WTC11 (cell line): ENCODE measurements at regions not wholly inside any gene's neighbourhood (a gene's known extent, or its start where the extent isn't known, plus 50 kb on each side); places are given as distances from the start of the nearest gene placed in this dataset.

Source experiments
- ATAC-seq: fragments of 200-7000 bp; cut with Tn5 transposase; 2 replicates; pipeline ENCODE4 v1.10.0; 2021; ENCODE audit warnings: mild to moderate bottlenecking, moderate library complexity
- CTCF ChIA-PET: fragments of 300-600 bp; sonication (Branson Sonifier 250); formaldehyde crosslinking; loops from one replicate; lab custom pipeline; 2021; ENCODE audit warnings: antibody characterized with exemption; lab: Charles Lee
- POLR2A ChIA-PET: fragments of 350-600 bp; sonication (Branson Sonifier 250); formaldehyde crosslinking; loops from one replicate; lab custom pipeline; 2021; ENCODE audit warnings: antibody characterized with exemption; lab: Charles Lee
- DNase-seq: peaks from one replicate; pipeline ENCODE4 v3.0.0; 2021; ENCODE audit warnings: low spot score
- H3K27ac Mint-ChIP-seq: 2 replicates; pipeline ENCODE4 v1.8.0; 2021; ENCODE audit warnings: mixed read lengths
- H3K27me3 Mint-ChIP-seq: 2 replicates; pipeline ENCODE4 v1.8.0; 2021; ENCODE audit warnings: low read depth, mild to moderate bottlenecking, moderate library complexity, mixed read lengths
- H3K36me3 Mint-ChIP-seq: 2 replicates; pipeline ENCODE4 v1.8.0; 2021; ENCODE audit warnings: mixed read lengths
- H3K4me1 Mint-ChIP-seq: 2 replicates; pipeline ENCODE4 v1.8.0; 2022; ENCODE audit warnings: mixed read lengths
- H3K4me3 Mint-ChIP-seq: 2 replicates; pipeline ENCODE4 v1.8.0; 2021; ENCODE audit warnings: mild to moderate bottlenecking, moderate library complexity, mixed read lengths
- H3K9me3 Mint-ChIP-seq: 2 replicates; pipeline ENCODE4 v1.8.0; 2021; ENCODE audit warnings: mixed read lengths
- CREB1 ChIP-seq: sonication (generic); formaldehyde crosslinking; IDR thresholded peaks from 2 replicates; pipeline ENCODE4 v1.8.0; 2023; ENCODE audit warnings: mild to moderate bottlenecking, missing genetic modification reagents
- GABPB1 ChIP-seq: sonication (generic); formaldehyde crosslinking; IDR thresholded peaks from 2 replicates; pipeline ENCODE4 v1.8.1; 2023; ENCODE audit warnings: mild to moderate bottlenecking, missing genetic modification reagents
- RORB ChIP-seq: fragments of 250-450 bp; sonication (Bioruptor Pico); IDR thresholded peaks from 2 replicates; pipeline ENCODE4 v1.9.0; 2021; ENCODE audit warnings: mild to moderate bottlenecking
- SMAD4 ChIP-seq: sonication (generic); formaldehyde crosslinking; IDR thresholded peaks from 2 replicates; pipeline ENCODE4 v1.8.0; 2022; ENCODE audit warnings: mild to moderate bottlenecking, missing genetic modification reagents
- SP1 ChIP-seq: sonication (generic); formaldehyde crosslinking; conservative IDR thresholded peaks from 2 replicates; pipeline ENCODE4 v1.8.1; 2022; ENCODE audit warnings: missing genetic modification reagents
- ZNF317 ChIP-seq: sonication (generic); formaldehyde crosslinking; IDR thresholded peaks from 2 replicates; pipeline ENCODE4 v1.8.1; 2023; ENCODE audit warnings: low read depth, mild to moderate bottlenecking, moderate library complexity, missing genetic modification reagents, borderline replicate concordance
- TF ChIP-seq, protein P1 (sequence below): sonication (generic); formaldehyde crosslinking; IDR thresholded peaks from 2 replicates; pipeline ENCODE4 v1.8.1; 2023; ENCODE audit warnings: mild to moderate bottlenecking, missing genetic modification reagents, borderline replicate concordance
- TF ChIP-seq, protein P2 (sequence below): sonication (generic); formaldehyde crosslinking; IDR thresholded peaks from 2 replicates; pipeline ENCODE4 v1.8.1; 2022; ENCODE audit warnings: mild to moderate bottlenecking, missing genetic modification reagents, moderate library complexity, borderline replicate concordance
- TF ChIP-seq, protein P3 (sequence below): sonication (generic); formaldehyde crosslinking; IDR thresholded peaks from 2 replicates; pipeline ENCODE4 v1.8.1; 2023; ENCODE audit warnings: mild to moderate bottlenecking, moderate library complexity, missing genetic modification reagents
- TF ChIP-seq, protein P4 (sequence below): sonication (generic); formaldehyde crosslinking; IDR thresholded peaks from 2 replicates; pipeline ENCODE4 v1.8.1; 2022; ENCODE audit warnings: low read depth, missing genetic modification reagents, borderline replicate concordance
- TF ChIP-seq, protein P5 (sequence below): sonication (generic); formaldehyde crosslinking; IDR thresholded peaks from 2 replicates; pipeline ENCODE4 v1.8.0; 2022; ENCODE audit warnings: missing genetic modification reagents
- TF ChIP-seq, protein P6 (sequence below): sonication (generic); formaldehyde crosslinking; IDR thresholded peaks from 2 replicates; pipeline ENCODE4 v1.8.1; 2022; ENCODE audit warnings: missing genetic modification reagents, borderline replicate concordance
- TF ChIP-seq, protein P7 (sequence below): sonication (generic); formaldehyde crosslinking; IDR thresholded peaks from 2 replicates; pipeline ENCODE4 v1.8.0; 2022; ENCODE audit warnings: mild to moderate bottlenecking, missing genetic modification reagents

DNA sequence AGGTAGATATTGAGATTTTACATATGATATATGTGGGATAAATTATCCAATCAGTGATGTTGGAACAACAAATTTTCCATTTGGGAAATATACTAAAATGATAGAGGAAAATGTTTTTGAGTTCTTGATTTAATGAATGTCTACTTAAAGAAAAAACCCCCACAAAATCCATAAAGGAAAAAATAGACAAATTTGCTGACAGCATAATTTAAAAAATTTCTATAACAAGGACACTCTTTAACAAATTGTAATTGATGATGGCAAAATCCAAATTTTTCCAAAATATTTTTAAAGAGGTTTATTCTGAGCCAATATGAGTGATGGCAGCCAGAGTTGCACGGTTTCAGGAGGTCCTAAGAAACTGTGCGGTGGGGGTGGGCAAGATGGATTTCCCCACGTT is 51.9 kb upstream of the RHOU start (continued):
- TF ChIP-seq, protein P1, sequence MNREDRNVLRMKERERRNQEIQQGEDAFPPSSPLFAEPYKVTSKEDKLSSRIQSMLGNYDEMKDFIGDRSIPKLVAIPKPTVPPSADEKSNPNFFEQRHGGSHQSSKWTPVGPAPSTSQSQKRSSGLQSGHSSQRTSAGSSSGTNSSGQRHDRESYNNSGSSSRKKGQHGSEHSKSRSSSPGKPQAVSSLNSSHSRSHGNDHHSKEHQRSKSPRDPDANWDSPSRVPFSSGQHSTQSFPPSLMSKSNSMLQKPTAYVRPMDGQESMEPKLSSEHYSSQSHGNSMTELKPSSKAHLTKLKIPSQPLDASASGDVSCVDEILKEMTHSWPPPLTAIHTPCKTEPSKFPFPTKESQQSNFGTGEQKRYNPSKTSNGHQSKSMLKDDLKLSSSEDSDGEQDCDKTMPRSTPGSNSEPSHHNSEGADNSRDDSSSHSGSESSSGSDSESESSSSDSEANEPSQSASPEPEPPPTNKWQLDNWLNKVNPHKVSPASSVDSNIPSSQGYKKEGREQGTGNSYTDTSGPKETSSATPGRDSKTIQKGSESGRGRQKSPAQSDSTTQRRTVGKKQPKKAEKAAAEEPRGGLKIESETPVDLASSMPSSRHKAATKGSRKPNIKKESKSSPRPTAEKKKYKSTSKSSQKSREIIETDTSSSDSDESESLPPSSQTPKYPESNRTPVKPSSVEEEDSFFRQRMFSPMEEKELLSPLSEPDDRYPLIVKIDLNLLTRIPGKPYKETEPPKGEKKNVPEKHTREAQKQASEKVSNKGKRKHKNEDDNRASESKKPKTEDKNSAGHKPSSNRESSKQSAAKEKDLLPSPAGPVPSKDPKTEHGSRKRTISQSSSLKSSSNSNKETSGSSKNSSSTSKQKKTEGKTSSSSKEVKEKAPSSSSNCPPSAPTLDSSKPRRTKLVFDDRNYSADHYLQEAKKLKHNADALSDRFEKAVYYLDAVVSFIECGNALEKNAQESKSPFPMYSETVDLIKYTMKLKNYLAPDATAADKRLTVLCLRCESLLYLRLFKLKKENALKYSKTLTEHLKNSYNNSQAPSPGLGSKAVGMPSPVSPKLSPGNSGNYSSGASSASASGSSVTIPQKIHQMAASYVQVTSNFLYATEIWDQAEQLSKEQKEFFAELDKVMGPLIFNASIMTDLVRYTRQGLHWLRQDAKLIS (CRISPR knock-in tag): no peak
- TF ChIP-seq SP1 (CRISPR knock-in tag) (no peak), CREB1 (CRISPR knock-in tag) (no peak), GABPB1 (CRISPR knock-in tag) (no peak), SMAD4 (CRISPR knock-in tag) (no peak), RORB (CRISPR knock-in tag) (no peak)
- TF ChIP-seq, protein P2, sequence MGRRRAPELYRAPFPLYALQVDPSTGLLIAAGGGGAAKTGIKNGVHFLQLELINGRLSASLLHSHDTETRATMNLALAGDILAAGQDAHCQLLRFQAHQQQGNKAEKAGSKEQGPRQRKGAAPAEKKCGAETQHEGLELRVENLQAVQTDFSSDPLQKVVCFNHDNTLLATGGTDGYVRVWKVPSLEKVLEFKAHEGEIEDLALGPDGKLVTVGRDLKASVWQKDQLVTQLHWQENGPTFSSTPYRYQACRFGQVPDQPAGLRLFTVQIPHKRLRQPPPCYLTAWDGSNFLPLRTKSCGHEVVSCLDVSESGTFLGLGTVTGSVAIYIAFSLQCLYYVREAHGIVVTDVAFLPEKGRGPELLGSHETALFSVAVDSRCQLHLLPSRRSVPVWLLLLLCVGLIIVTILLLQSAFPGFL (CRISPR knock-in tag): no peak
- TF ChIP-seq, protein P3, sequence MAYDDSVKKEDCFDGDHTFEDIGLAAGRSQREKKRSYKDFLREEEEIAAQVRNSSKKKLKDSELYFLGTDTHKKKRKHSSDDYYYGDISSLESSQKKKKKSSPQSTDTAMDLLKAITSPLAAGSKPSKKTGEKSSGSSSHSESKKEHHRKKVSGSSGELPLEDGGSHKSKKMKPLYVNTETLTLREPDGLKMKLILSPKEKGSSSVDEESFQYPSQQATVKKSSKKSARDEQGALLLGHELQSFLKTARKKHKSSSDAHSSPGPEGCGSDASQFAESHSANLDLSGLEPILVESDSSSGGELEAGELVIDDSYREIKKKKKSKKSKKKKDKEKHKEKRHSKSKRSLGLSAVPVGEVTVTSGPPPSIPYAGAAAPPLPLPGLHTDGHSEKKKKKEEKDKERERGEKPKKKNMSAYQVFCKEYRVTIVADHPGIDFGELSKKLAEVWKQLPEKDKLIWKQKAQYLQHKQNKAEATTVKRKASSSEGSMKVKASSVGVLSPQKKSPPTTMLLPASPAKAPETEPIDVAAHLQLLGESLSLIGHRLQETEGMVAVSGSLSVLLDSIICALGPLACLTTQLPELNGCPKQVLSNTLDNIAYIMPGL (CRISPR knock-in tag): no peak
- TF ChIP-seq, protein P4, sequence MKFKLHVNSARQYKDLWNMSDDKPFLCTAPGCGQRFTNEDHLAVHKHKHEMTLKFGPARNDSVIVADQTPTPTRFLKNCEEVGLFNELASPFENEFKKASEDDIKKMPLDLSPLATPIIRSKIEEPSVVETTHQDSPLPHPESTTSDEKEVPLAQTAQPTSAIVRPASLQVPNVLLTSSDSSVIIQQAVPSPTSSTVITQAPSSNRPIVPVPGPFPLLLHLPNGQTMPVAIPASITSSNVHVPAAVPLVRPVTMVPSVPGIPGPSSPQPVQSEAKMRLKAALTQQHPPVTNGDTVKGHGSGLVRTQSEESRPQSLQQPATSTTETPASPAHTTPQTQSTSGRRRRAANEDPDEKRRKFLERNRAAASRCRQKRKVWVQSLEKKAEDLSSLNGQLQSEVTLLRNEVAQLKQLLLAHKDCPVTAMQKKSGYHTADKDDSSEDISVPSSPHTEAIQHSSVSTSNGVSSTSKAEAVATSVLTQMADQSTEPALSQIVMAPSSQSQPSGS (CRISPR knock-in tag): no peak

DNA sequence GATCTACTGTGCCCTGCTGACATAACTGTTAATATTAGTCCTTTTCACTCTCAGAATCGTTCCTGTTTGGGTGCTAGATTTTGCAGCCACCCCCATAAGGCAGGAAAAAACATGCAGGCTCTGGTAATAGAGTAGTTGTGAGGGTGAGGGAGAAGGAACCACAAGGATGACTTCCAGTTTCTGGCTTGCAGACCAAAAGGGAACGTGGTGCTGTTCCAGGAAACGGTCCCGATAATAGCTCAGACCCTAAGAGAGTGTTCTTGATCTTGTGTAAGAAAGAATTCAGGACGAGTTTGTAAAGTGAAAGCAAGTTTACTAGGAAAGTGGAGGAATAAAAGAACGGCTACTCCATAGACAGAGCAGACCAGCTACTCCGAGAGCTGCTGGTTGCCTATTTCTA is 50.7 kb upstream of the RHOU start:
- POLR2A ChIA-PET: no interaction called here
- H3K27ac Mint-ChIP-seq: no peak overlapping the region
- CTCF ChIA-PET: no interaction called here
- no peaks in the 10 kb centered on the region for H3K36me3 Mint-ChIP-seq
- no peak for ATAC-seq
- TF ChIP-seq, protein P5, sequence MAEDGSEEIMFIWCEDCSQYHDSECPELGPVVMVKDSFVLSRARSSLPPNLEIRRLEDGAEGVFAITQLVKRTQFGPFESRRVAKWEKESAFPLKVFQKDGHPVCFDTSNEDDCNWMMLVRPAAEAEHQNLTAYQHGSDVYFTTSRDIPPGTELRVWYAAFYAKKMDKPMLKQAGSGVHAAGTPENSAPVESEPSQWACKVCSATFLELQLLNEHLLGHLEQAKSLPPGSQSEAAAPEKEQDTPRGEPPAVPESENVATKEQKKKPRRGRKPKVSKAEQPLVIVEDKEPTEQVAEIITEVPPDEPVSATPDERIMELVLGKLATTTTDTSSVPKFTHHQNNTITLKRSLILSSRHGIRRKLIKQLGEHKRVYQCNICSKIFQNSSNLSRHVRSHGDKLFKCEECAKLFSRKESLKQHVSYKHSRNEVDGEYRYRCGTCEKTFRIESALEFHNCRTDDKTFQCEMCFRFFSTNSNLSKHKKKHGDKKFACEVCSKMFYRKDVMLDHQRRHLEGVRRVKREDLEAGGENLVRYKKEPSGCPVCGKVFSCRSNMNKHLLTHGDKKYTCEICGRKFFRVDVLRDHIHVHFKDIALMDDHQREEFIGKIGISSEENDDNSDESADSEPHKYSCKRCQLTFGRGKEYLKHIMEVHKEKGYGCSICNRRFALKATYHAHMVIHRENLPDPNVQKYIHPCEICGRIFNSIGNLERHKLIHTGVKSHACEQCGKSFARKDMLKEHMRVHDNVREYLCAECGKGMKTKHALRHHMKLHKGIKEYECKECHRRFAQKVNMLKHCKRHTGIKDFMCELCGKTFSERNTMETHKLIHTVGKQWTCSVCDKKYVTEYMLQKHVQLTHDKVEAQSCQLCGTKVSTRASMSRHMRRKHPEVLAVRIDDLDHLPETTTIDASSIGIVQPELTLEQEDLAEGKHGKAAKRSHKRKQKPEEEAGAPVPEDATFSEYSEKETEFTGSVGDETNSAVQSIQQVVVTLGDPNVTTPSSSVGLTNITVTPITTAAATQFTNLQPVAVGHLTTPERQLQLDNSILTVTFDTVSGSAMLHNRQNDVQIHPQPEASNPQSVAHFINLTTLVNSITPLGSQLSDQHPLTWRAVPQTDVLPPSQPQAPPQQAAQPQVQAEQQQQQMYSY (CRISPR knock-in tag): no peak
- TF ChIP-seq, protein P6, sequence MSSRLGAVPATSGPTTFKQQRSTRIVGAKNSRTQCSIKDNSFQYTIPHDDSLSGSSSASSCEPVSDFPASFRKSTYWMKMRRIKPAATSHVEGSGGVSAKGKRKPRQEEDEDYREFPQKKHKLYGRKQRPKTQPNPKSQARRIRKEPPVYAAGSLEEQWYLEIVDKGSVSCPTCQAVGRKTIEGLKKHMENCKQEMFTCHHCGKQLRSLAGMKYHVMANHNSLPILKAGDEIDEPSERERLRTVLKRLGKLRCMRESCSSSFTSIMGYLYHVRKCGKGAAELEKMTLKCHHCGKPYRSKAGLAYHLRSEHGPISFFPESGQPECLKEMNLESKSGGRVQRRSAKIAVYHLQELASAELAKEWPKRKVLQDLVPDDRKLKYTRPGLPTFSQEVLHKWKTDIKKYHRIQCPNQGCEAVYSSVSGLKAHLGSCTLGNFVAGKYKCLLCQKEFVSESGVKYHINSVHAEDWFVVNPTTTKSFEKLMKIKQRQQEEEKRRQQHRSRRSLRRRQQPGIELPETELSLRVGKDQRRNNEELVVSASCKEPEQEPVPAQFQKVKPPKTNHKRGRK (CRISPR knock-in tag): no peak
- TF ChIP-seq, protein P2 (CRISPR knock-in tag): no peak
- TF ChIP-seq, protein P7, sequence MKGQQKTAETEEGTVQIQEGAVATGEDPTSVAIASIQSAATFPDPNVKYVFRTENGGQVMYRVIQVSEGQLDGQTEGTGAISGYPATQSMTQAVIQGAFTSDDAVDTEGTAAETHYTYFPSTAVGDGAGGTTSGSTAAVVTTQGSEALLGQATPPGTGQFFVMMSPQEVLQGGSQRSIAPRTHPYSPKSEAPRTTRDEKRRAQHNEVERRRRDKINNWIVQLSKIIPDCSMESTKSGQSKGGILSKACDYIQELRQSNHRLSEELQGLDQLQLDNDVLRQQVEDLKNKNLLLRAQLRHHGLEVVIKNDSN (CRISPR knock-in tag): no peak
- no peak for TF ChIP-seq ZNF317 (CRISPR knock-in tag)
- H3K27me3 Mint-ChIP-seq: no peaks in the 10 kb centered on the region; the same call in 1 of the 2 replicates
- H3K4me1 Mint-ChIP-seq: 0 out of 2 replicates have a peak, but pooled peaks cover 6% of the 10 kb centered on the region
- no peak for DNase-seq
- no peak overlapping the region for H3K4me3 Mint-ChIP-seq
- H3K9me3 Mint-ChIP-seq: no peaks in the 10 kb centered on the region
